HG03558 (cell line): ENCODE measurements at regions not wholly inside any gene's neighbourhood (a gene's known extent, or its start where the extent isn't known, plus 50 kb on each side); places are given as distances from the start of the nearest gene placed in this dataset.

Source experiments
- ATAC-seq: cut with Tn5 transposase; IDR thresholded peaks from one replicate; pipeline ENCODE4 v1.9.1; 2021; ENCODE audit warnings: moderate number of reproducible peaks; ENCODE audit not compliant: unreplicated experiment; ENCODE audit errors: extremely low read depth

DNA sequence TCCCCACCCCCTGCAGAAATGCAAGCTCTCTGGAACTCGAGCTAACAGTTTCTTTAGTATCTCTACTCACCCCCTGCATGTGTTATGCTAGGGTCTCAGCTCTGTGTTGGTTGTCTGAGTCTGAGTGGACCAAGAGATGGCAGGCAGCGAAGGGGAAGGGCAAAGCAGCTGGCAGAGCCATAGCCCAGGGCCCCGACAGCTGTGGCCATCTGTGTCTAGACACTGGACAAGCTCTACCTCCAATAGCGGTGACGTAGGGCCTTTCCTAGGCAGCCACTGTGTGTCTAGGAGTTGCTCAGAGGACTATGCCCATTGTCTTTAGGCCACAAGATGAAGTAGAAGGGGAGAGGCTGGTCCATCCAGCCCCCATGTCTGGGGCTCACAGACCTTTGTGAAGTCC is 79.2 kb downstream of the EFNB1 start:
- no peak for ATAC-seq

DNA sequence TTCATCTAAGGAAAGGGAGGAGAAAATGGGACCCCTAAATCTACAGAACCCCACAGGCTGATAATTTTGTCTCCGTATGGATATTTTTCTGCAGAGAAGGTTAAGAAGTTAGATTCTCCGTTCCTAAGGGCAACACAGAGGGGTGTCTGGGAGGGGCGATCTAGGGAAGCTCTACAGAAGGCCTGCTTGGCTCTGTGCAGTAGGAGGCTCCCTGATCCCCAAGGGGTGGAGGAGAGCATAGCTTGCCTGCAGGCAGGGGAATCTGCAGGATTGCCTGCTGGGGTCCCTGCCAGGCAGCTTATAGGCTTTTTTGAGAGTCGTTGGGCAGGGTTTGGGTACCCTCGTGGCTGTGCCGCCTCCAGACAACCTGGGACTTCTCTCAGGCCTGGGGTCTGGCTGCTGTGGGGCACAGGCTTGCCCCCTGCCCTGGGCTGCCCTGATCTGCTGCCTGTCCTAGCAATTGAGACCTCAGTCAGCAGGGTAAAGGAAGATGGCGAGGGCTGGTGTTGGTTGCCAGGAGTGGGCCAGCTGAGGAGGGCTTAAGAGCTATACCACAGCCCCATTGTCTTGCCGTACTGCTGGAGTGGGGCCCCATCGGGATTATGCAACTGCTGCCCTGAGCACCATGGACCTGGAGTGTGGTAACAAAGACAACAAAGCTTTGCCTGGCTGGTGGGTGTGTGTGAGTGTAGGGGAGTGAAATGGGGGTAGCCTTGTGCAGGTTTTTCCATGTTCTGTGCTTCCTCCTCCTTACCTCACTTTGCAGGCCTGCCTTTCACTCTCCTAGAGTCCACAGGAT is 74.1 kb downstream of the EFNB1 start:
- ATAC-seq: no peak

DNA sequence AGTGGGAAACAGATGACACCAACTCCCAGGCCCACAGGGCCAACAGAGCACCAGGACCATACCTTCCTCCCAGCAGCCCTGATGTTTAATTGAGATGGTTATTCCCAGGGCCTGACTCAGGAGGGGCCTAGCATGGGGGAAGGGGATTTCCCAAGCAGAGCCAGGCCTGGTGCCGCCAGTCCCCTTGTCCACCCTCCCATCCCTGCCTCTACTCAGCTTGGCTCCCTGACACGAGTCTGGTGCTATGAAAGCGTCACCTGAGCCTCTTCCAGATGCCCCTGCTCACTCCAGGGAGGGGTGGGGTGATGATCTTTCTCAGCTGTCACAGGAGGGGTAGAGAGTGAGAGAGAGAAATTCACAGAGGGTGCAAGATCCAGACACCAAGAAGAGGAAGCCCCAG is 72.7 kb downstream of the EFNB1 start:
- no peak for ATAC-seq

DNA sequence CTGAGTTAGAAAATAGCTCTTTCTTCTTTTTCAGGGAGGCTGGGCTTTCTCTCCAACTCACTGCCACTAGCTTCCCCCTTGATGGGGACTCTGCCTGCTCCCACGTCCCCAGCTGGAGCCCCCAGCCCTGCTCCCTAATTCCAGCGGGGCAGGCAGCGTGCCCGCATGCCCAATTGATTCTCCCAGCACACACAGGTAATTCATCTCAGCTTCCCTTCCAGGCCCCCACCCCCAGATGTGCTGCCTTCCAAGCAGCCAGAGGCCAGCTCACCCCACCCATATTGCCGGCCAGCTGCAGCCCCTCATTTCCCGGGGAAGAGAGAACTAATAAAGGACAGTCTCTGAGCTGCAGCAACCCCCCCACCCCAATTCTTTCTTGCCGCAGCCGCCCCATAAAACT is 69.8 kb downstream of the EFNB1 start:
- no peak for ATAC-seq

DNA sequence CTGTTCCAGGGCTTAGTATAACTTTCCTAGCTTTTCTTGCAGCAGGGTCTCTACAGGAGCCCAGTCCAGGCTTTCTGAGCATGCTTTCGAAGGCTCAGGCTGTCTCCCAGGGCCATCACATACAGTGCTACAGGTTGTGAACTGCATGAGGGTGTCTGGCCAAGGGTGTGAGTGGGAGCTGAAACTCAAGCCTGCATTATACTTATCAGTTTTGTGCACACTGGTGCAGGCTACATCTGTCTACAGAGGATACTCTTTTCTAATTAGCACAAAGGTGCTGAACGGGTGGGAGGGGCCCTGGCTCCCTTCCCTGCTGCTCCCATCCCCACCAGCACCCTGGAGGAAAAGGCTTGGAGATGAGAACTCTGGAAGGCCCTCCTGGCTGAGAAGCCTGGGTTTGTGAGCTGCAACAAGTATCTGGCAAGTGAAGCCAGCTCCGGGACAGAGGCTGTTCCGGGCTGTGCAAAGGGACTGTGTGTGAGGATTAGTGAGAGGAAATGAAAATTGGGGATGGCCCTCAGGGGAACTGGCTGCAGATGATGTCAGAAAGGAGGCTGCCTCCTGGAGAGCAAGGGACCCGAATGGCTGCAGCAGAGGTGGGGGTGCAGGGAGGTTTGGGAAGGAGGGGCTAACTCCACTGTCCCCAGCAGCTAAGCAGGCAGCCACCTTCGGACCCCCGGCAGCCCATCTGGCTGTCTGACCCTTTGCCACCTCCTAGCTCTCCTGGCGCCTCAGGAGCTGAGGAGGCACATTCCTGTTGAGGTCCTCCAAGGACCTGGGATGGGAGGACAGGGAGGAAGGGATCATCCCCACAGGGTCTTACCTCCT is 68.5 kb downstream of the EFNB1 start:
- ATAC-seq: no peak

DNA sequence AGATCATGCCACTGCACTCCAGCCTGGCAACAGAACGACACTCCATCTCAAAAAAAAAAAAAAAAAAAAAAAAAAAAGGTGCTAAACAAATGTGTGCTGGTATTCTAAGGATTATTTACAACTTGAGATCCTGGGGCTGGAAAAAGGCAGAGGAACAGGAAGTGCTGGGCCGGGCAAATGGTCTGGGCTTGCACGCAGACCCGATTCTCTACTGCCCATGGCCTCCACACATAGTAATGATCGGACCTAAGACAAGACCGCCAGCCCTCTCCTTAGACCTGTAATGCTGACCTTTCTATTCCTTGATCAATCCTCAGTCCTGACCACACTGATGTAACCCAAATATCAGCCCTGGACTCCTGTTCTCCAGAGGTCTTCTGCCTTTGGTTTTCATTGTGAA is 67.8 kb downstream of the EFNB1 start:
- no peak for ATAC-seq

DNA sequence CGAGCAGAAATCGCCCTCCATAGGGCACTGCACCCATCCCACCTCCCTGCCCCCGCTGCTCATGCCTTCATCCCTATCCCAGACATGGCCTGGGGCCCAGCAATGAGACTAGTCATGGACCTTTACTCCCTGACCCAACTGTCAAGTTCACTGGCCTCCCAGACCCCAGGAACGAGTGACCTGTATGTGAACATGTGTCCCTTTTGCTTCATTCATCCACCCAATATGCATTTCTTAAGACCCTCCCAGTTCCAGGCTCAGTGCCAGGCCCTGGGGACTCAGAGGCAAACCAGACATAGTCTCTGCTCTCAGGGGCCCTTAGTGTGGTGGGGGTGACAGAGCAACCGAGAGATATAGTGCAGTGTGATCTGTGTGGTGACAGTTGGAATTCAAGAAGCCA is 67.0 kb downstream of the EFNB1 start:
- ATAC-seq: no peak

DNA sequence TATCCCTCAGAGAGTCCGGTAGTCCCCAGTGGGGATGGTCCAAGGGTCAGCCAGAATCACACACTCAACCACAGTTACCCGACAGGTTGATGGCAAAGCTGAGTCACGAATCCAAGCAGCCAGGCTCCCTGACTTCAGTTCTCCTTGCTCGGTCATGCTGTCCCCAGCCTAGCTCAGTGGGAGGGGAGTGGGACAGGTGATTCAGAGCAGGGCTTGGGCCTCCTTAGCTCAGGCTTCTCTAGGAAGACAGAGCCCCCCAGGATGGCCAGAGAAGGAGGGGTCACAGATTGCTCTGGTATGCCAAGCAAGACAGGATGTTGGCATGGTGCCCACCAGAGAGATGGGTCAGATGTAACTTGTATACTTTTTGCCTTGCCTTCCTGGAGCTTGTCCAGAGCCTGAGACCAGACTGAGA is 66.5 kb downstream of the EFNB1 start:
- ATAC-seq: no peak

DNA sequence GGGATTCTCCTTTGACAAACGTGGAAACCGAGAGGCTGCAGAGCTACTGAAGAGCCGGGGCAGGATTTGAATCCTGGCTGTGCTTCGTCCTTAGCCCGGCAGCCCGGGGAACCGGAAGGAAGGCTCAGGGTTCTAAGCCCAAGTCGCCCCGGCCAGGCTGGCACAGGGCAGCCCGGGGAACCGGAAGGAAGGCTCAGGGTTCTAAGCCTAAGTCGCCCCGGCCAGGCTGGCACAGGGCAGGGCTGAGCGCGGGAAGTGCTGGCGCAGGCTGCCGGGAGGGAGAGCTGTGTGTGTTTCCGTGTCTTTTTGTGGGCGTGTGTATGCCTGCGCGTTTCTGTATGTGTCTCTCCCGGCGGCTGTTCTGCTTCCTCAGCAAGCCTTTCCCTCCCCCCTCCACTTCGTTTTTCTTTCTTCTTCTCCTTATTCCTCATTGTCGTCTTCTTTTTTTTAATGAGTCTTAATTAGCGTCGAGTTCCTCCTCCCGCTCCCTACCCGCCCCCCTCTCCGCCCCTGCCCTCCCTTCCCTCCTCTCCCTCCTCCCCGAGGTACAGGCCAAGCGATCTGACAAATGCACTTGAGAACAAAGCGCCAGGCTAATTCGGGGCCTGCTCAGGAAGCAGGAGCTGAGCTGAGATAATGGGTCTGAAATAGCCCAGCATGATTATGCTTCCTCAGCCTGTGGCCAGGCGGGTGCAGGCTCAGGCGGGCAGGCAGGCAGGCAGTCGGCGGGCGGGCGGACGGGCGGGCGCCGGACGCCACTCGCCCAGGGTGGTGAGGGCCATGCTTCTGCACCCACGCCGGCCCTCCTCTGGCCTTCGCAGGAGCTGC is 65.9 kb downstream of the EFNB1 start:
- no peak for ATAC-seq

DNA sequence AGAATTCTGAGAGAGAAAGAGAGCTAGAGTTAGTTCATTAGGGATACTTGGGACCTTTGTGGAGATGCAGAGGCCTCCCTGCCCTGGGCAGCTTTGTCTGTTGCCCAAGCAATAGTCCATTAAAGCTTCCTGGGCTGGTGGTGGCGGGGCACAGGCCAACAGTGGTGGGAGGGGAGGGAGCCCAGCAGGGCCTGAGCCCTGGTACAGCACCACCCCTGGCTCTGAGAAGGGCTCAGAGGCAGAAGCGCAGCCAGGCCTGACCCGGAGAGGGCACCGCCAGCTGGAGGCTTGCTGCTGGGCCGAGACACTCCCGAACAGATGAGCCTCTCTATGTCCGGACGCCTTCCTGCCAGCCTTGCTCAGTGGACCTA is 65.3 kb downstream of the EFNB1 start:
- ATAC-seq: no peak

DNA sequence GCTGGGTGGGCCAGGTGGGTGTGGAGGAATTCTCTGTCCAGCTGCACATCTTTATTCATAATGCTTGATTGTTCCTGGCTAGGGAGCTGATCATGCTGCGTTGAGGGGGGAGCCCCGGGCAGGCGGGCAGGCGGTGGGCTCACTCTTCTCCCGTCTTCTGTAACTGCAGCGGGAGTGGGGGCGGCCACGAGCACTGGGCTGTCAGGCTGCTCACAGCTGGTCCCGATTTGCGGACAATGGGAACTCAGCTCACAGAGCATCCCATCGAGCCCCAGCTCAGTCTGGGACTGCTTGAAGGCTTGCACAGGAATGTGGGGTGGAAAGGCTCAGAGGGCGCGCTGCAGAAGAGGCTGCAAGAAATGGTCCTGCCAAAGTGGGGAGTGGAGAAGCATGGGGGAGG is 63.8 kb downstream of the EFNB1 start:
- ATAC-seq: no peak

DNA sequence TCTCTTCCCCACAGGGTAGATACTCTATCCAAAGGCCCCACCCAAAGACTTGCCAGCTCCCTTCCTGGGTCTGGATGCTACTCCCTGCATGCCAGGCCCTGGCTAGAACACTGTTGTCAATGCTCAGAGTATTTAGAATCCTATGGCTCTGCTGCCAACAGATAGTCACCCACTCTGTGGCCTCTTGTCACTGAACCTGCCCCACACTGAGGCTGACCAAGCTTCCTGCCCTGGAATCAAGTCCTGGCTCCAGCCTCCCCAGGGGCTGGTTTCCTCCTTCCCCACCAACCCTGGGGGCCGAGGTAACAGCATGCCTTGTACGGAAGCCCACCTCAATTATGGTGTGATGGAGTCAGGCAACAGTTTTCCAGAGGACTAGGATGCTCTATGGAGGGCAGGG is 63.3 kb downstream of the EFNB1 start:
- no peak for ATAC-seq
